ENCODE measurements at regions not wholly inside any gene's neighbourhood (a gene's known extent, or its start where the extent isn't known, plus 50 kb on each side); places are given as distances from the start of the nearest gene placed in this dataset.

GRCh38 chr20:24131684-24132083, 143.1 kb upstream of the GGTLC1 start:
- H3K9ac ChIP-seq (ENCODE audit: low read depth in 1 of 2, low read length in 2 of 2): no peak overlapping the region
- H3K4me1 ChIP-seq (ENCODE audit: control insufficient read depth in 4 of 4, insufficient read depth in 4 of 4, low read length in 3 of 4): no peaks in the 10 kb centered on the region
- 86% methylated on average over 1 of the region's 1 CpG for WGBS
- no peak overlapping the region for H3K4me3 ChIP-seq (ENCODE audit: low read depth in 1 of 3, low read length in 3 of 3)
- H3K36me3 ChIP-seq (ENCODE audit: control insufficient read depth in 4 of 4, insufficient read depth in 3 of 4, low read depth in 1 of 4, low read length in 3 of 4): no peaks in the 10 kb centered on the region
- TF ChIP-seq, protein P1, sequence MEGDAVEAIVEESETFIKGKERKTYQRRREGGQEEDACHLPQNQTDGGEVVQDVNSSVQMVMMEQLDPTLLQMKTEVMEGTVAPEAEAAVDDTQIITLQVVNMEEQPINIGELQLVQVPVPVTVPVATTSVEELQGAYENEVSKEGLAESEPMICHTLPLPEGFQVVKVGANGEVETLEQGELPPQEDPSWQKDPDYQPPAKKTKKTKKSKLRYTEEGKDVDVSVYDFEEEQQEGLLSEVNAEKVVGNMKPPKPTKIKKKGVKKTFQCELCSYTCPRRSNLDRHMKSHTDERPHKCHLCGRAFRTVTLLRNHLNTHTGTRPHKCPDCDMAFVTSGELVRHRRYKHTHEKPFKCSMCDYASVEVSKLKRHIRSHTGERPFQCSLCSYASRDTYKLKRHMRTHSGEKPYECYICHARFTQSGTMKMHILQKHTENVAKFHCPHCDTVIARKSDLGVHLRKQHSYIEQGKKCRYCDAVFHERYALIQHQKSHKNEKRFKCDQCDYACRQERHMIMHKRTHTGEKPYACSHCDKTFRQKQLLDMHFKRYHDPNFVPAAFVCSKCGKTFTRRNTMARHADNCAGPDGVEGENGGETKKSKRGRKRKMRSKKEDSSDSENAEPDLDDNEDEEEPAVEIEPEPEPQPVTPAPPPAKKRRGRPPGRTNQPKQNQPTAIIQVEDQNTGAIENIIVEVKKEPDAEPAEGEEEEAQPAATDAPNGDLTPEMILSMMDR (IDR thresholded peaks at IDR 0.05; ENCODE audit: low read depth, low read length, missing input control): no peak
- TF ChIP-seq FOXA1 (IDR thresholded peaks at IDR 0.05): no peak
- no peak for TF ChIP-seq RXRA (IDR thresholded peaks at IDR 0.05)
- no peak for TF ChIP-seq TAF1 (conservative IDR thresholded peaks at IDR 0.05)
- H3K27ac ChIP-seq (ENCODE audit: low read depth in 1 of 2, low read length in 2 of 2): no peak overlapping the region
- no peak for DNase-seq (ENCODE audit: low spot score)
- H3K27me3 ChIP-seq (ENCODE audit: control insufficient read depth in 4 of 4, insufficient read depth in 4 of 4, low read length in 3 of 4): no peaks in the 10 kb centered on the region
- H3K9me3 ChIP-seq (ENCODE audit: control insufficient read depth in 4 of 4, low read length in 3 of 4): no peaks in the 10 kb centered on the region

GRCh38 chr20:24131281-24131680, 142.7 kb upstream of the GGTLC1 start:
- Histone ChIP-seq H3K4me3 (ENCODE audit: low read depth in 1 of 3, low read length in 3 of 3) (no peak overlapping the region), H3K27me3 (ENCODE audit: control insufficient read depth in 4 of 4, insufficient read depth in 4 of 4, low read length in 3 of 4) (no peaks in the 10 kb centered on the region), H3K4me1 (ENCODE audit: control insufficient read depth in 4 of 4, insufficient read depth in 4 of 4, low read length in 3 of 4) (no peaks in the 10 kb centered on the region), H3K9ac (ENCODE audit: low read depth in 1 of 2, low read length in 2 of 2) (no peak overlapping the region), H3K27ac (ENCODE audit: low read depth in 1 of 2, low read length in 2 of 2) (no peak overlapping the region), H3K36me3 (ENCODE audit: control insufficient read depth in 4 of 4, insufficient read depth in 3 of 4, low read depth in 1 of 4, low read length in 3 of 4) (no peaks in the 10 kb centered on the region), H3K9me3 (ENCODE audit: control insufficient read depth in 4 of 4, low read length in 3 of 4) (no peaks in the 10 kb centered on the region)
- 85% methylated on average over 4 of the region's 4 CpGs for WGBS
- no peak for TF ChIP-seq EGR1 (IDR thresholded peaks at IDR 0.05; ENCODE audit: low read depth in 2 of 2)
- TF ChIP-seq FOXA2 (IDR thresholded peaks at IDR 0.05): no peak
- TF ChIP-seq, protein P2, sequence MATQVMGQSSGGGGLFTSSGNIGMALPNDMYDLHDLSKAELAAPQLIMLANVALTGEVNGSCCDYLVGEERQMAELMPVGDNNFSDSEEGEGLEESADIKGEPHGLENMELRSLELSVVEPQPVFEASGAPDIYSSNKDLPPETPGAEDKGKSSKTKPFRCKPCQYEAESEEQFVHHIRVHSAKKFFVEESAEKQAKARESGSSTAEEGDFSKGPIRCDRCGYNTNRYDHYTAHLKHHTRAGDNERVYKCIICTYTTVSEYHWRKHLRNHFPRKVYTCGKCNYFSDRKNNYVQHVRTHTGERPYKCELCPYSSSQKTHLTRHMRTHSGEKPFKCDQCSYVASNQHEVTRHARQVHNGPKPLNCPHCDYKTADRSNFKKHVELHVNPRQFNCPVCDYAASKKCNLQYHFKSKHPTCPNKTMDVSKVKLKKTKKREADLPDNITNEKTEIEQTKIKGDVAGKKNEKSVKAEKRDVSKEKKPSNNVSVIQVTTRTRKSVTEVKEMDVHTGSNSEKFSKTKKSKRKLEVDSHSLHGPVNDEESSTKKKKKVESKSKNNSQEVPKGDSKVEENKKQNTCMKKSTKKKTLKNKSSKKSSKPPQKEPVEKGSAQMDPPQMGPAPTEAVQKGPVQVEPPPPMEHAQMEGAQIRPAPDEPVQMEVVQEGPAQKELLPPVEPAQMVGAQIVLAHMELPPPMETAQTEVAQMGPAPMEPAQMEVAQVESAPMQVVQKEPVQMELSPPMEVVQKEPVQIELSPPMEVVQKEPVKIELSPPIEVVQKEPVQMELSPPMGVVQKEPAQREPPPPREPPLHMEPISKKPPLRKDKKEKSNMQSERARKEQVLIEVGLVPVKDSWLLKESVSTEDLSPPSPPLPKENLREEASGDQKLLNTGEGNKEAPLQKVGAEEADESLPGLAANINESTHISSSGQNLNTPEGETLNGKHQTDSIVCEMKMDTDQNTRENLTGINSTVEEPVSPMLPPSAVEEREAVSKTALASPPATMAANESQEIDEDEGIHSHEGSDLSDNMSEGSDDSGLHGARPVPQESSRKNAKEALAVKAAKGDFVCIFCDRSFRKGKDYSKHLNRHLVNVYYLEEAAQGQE (IDR thresholded peaks at IDR 0.05): no peak
- TF ChIP-seq GABPA (IDR thresholded peaks at IDR 0.05 in 1 of 2, conservative IDR thresholded peaks at IDR 0.05 in 1 of 2): no peak
- no peak for TF ChIP-seq TAF1 (conservative IDR thresholded peaks at IDR 0.05)
- TF ChIP-seq, protein P3, sequence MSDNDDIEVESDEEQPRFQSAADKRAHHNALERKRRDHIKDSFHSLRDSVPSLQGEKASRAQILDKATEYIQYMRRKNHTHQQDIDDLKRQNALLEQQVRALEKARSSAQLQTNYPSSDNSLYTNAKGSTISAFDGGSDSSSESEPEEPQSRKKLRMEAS (IDR thresholded peaks at IDR 0.05): no peak
- TF ChIP-seq, protein P4, sequence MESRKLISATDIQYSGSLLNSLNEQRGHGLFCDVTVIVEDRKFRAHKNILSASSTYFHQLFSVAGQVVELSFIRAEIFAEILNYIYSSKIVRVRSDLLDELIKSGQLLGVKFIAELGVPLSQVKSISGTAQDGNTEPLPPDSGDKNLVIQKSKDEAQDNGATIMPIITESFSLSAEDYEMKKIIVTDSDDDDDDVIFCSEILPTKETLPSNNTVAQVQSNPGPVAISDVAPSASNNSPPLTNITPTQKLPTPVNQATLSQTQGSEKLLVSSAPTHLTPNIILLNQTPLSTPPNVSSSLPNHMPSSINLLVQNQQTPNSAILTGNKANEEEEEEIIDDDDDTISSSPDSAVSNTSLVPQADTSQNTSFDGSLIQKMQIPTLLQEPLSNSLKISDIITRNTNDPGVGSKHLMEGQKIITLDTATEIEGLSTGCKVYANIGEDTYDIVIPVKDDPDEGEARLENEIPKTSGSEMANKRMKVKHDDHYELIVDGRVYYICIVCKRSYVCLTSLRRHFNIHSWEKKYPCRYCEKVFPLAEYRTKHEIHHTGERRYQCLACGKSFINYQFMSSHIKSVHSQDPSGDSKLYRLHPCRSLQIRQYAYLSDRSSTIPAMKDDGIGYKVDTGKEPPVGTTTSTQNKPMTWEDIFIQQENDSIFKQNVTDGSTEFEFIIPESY (IDR thresholded peaks at IDR 0.05): no peak
- no peak for TF ChIP-seq JUND (IDR thresholded peaks at IDR 0.05)
- no peak for TF ChIP-seq YY1 (IDR thresholded peaks at IDR 0.05)
- TF ChIP-seq ATF3 (IDR thresholded peaks at IDR 0.05): no peak
- no peak for TF ChIP-seq HNF4G (IDR thresholded peaks at IDR 0.05)
- no peak for TF ChIP-seq RAD21 (IDR thresholded peaks at IDR 0.05)
- TF ChIP-seq FOXA1 (IDR thresholded peaks at IDR 0.05): no peak
- no peak for TF ChIP-seq NR2F2 (IDR thresholded peaks at IDR 0.05)
- DNase-seq (ENCODE audit: low spot score): no peak
